GM23248 (cell line): ENCODE measurements at regions not wholly inside any gene's neighbourhood (a gene's known extent, or its start where the extent isn't known, plus 50 kb on each side); places are given as distances from the start of the nearest gene placed in this dataset.

Experiments
- DNase-seq: peaks from one replicate; pipeline ENCODE4 v3.0.0-alpha.2; 2015
- H2AFZ ChIP-seq: fragments of 200-600 bp; sonication (generic); 2 replicates; pipeline ENCODE4 v1.6.1; 2016; ENCODE audit warnings: antibody characterized with exemption
- H3F3A ChIP-seq: fragments of 200-600 bp; sonication (generic); 2 replicates; pipeline ENCODE4 v1.6.1; 2016; ENCODE audit warnings: mild to moderate bottlenecking, antibody characterized with exemption, mixed run types; ENCODE audit not compliant: insufficient read depth
- H3K27ac ChIP-seq: fragments of 200-600 bp; sonication (generic); 2 replicates; pipeline ENCODE4 v1.5.1; 2016; ENCODE audit warnings: mild to moderate bottlenecking
- H3K27me3 ChIP-seq: fragments of 200-600 bp; sonication (generic); replicated peaks from 2 replicates; pipeline ENCODE4 v1.6.1; 2016; ENCODE audit warnings: mild to moderate bottlenecking; ENCODE audit not compliant: insufficient read depth
- H3K36me3 ChIP-seq: fragments of 200-600 bp; sonication (generic); 2 replicates; pipeline ENCODE4 v1.6.1; 2016; ENCODE audit warnings: low read depth, mild to moderate bottlenecking
- H3K4me1 ChIP-seq: fragments of 200-600 bp; sonication (generic); 2 replicates; pipeline ENCODE4 v1.6.1; 2016; ENCODE audit warnings: mild to moderate bottlenecking; ENCODE audit not compliant: insufficient read depth
- H3K4me2 ChIP-seq: fragments of 200-600 bp; sonication (generic); one replicate; pipeline ENCODE4 v1.6.1; 2016; ENCODE audit warnings: mild to moderate bottlenecking; ENCODE audit not compliant: unreplicated experiment
- H3K4me3 ChIP-seq: fragments of 200-600 bp; sonication (generic); 2 replicates; pipeline ENCODE4 v1.5.1; 2016; ENCODE audit warnings: mild to moderate bottlenecking
- H3K79me2 ChIP-seq: fragments of 200-600 bp; sonication (generic); 2 replicates; pipeline ENCODE4 v1.6.1; 2016; ENCODE audit warnings: mild to moderate bottlenecking; ENCODE audit not compliant: insufficient read depth
- H3K9ac ChIP-seq: fragments of 200-600 bp; sonication (generic); 2 replicates; pipeline ENCODE4 v1.6.1; 2016; ENCODE audit warnings: mild to moderate bottlenecking
- H3K9me2 ChIP-seq: fragments of 200-600 bp; sonication (generic); 2 replicates; pipeline ENCODE4 v1.6.1; 2016; ENCODE audit warnings: mixed run types, mild to moderate bottlenecking, moderate library complexity; ENCODE audit not compliant: insufficient read depth
- H3K9me3 ChIP-seq: fragments of 200-600 bp; sonication (generic); one replicate; pipeline ENCODE4 v1.6.1; 2017; ENCODE audit warnings: low read depth
- H4K20me1 ChIP-seq: fragments of 200-600 bp; sonication (generic); 2 replicates; pipeline ENCODE4 v1.6.0; 2016; ENCODE audit not compliant: insufficient read depth
- EZH2 ChIP-seq: fragments of 200-600 bp; sonication (generic); IDR thresholded peaks from 2 replicates; pipeline ENCODE4 v1.6.1; 2018; ENCODE audit warnings: antibody characterized with exemption, mild to moderate bottlenecking; ENCODE audit not compliant: insufficient read depth, poor library complexity, severe bottlenecking
- EZH2phosphoT487 ChIP-seq: fragments of 200-600 bp; sonication (generic); IDR thresholded peaks from 2 replicates; pipeline ENCODE4 v1.6.1; 2018; ENCODE audit warnings: antibody characterized with exemption, moderate library complexity, mild to moderate bottlenecking, low read depth; ENCODE audit not compliant: insufficient read depth
- WGBS, 2 experiments: methylation state at CpG; one replicate each; pipeline ENCODE4 v1.1.6; 2015 to 2017; ENCODE audit warnings: low lambda C conversion rate in 2 of 2, low coverage in 1 of 2; ENCODE audit errors: missing lambda C conversion rate in 2 of 2; 5-methylcytosine and 5-hydroxymethylcytosine counted together
- in situ Hi-C: fragments of 300-500 bp; cut with MboI; formaldehyde crosslinking; loops from 2 replicates; pipeline ENCODE4 v1.15.0; 2020

DNA sequence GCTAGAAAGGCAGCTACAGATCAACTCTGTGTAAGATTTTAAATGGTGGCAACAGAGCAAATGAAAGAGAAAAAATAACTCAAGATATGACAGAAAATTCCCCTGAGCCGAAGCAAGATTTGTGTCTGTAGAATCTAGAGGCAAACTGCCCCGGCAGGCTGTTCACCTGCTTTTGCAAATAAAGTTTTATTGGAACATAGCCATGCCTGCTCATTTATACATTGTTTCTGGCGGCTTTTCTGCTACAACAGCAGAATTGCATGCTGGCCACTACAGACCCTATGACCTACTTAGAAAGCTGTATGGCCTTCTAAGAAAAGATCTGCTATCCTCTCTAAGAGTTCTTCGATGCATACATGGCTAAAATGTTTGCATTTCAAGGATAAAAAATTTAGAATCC, 119.5 kb downstream of the SALL1 start:
- TF ChIP-seq EZH2phosphoT487 (no peak), EZH2 (no peak)
- H4K20me1 ChIP-seq, result no peaks in the 10 kb centered on the region

DNA sequence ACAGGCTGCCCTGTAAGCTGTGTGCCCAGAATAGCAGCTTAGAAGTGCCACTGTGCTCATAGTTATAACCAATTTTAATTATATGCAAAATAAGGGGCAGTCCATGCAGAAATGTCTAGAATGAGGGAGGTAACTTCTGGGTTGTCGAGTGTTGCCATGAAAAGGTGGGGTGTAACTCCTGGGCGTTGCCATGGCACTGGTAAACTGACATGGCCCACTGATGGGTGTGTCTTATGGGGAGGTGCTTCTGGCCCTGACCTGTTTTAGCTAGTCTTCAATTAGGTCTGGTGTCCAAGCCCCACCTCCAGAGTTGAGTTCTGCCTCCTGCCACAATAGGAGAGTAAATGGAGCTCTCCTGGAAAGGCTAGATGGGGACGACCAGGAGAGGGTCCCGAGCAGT, 120.6 kb downstream of the SALL1 start:
- no peak overlapping the region for H3K27ac ChIP-seq
- H3K4me1 ChIP-seq, result no peaks in the 10 kb centered on the region
- no peaks in the 10 kb centered on the region for H3F3A ChIP-seq
- H2AFZ ChIP-seq, result no peak overlapping the region
- no peaks in the 10 kb centered on the region for H3K79me2 ChIP-seq
- H4K20me1 ChIP-seq, result no peaks in the 10 kb centered on the region
- H3K27me3 ChIP-seq, result no peaks in the 10 kb centered on the region; the same call in 1 of the 2 replicates
- H3K9ac ChIP-seq, result no peak overlapping the region
- in situ Hi-C loops, result no loop called here
- no peaks in the 10 kb centered on the region for H3K9me2 ChIP-seq
- H3K9me3 ChIP-seq, result no peaks in the 10 kb centered on the region
- H3K36me3 ChIP-seq, result no peaks in the 10 kb centered on the region
- no peak overlapping the region for H3K4me3 ChIP-seq
- 28 to 31% methylated on average over 4 of the region's 4 CpGs for WGBS, 2 experiments
- no peak overlapping the region for H3K4me2 ChIP-seq
- TF ChIP-seq EZH2phosphoT487, result no peak
- no peak for TF ChIP-seq EZH2
- no peak for DNase-seq

More for the DNA sequence above, 119.5 kb downstream of the SALL1 start:
- H3K79me2 ChIP-seq, result no peaks in the 10 kb centered on the region
- no peaks in the 10 kb centered on the region for H3K9me2 ChIP-seq
- H3K9me3 ChIP-seq, result no peaks in the 10 kb centered on the region
- WGBS, 2 experiments, result 42 to 60% methylated on average over 4 of the region's 4 CpGs
- H3K9ac ChIP-seq, result no peak overlapping the region
- H2AFZ ChIP-seq, result no peak overlapping the region
- no peaks in the 10 kb centered on the region for H3K36me3 ChIP-seq
- in situ Hi-C loops, result no loop called here
- H3K4me1 ChIP-seq, result no peaks in the 10 kb centered on the region
- H3F3A ChIP-seq, result no peaks in the 10 kb centered on the region
- no peaks in the 10 kb centered on the region; the same call in 1 of the 2 replicates for H3K27me3 ChIP-seq
- no peak for DNase-seq
- no peak overlapping the region for H3K4me3 ChIP-seq
- H3K4me2 ChIP-seq, result no peak overlapping the region
- no peak overlapping the region for H3K27ac ChIP-seq

DNA sequence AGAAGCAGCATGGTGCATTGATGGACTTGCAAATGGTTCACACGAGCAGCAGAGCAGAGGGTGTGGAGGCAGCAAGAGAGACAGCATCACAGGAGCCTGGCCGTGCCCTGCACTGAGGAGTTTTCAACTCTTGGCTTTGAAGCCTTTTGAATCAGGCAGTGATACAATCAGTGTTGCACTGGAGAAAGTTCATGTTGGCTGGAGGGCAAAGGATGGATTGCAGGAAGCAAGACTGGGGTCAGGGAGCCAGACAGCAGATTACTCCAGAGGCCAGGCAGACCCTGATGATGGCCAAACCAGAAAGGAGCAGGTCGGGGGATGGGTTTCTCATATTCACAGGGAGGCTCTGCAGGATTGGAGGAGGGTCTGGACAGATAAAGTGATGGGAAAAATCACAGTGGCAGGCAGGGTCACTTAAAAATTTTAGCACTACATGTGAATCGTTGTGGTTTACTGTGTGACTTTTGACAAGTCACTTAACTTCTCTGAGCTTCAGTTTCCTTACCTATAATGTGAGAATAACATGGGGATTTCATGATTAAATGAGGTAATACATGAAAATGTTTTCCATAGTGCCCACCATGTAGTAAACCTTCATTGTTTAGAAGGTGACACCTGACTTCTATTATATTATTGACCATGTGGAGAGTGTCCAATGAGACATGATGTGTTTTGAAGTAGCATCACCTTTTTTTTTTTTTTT, 125.3 kb downstream of the SALL1 start:
- in situ Hi-C loops, result no loop called here

GRCh38 chr16:51024703-51025102, 126.4 kb downstream of the SALL1 start:
- H3K36me3 ChIP-seq, result no peaks in the 10 kb centered on the region
- TF ChIP-seq EZH2phosphoT487 (no peak), EZH2 (no peak)
- no peak overlapping the region for H3K4me2 ChIP-seq
- H3K9me3 ChIP-seq, result no peaks in the 10 kb centered on the region
- H3K9ac ChIP-seq, result no peak overlapping the region
- 48 to 52% methylated on average over 6 of the region's 6 CpGs for WGBS, 2 experiments
- H3K9me2 ChIP-seq, result no peaks in the 10 kb centered on the region
- H2AFZ ChIP-seq, result no peak overlapping the region
- no peaks in the 10 kb centered on the region for H3K4me1 ChIP-seq
- no peak for DNase-seq
- no peak overlapping the region for H3K27ac ChIP-seq
- H3K27me3 ChIP-seq, result no peaks in the 10 kb centered on the region
- H3K79me2 ChIP-seq, result no peaks in the 10 kb centered on the region
- in situ Hi-C loops, result no loop called here
- no peaks in the 10 kb centered on the region for H3F3A ChIP-seq
- no peaks in the 10 kb centered on the region for H4K20me1 ChIP-seq
- H3K4me3 ChIP-seq, result no peak overlapping the region

More for the DNA sequence above, 125.3 kb downstream of the SALL1 start:
- Histone ChIP-seq H3K36me3 (no peaks in the 10 kb centered on the region), H3K4me1 (no peaks in the 10 kb centered on the region), H3K9me3 (no peaks in the 10 kb centered on the region), H3F3A (no peaks in the 10 kb centered on the region), H3K4me3 (no peak overlapping the region), H3K9ac (no peak overlapping the region), H4K20me1 (no peaks in the 10 kb centered on the region), H3K9me2 (no peaks in the 10 kb centered on the region), H2AFZ (no peak overlapping the region), H3K4me2 (no peak overlapping the region), H3K27me3 (no peaks in the 10 kb centered on the region), H3K79me2 (no peaks in the 10 kb centered on the region), H3K27ac (no peak overlapping the region)
- 22 to 27% methylated on average over 4 of the region's 4 CpGs for WGBS, 2 experiments
- TF ChIP-seq EZH2 (no peak), EZH2phosphoT487 (no peak)
- DNase-seq, result no peak

GRCh38 chr16:51022955-51023354, 128.1 kb downstream of the SALL1 start:
- H3K9me2 ChIP-seq, result no peaks in the 10 kb centered on the region
- H3K4me3 ChIP-seq, result no peak overlapping the region
- no peaks in the 10 kb centered on the region for H3K27me3 ChIP-seq
- WGBS, 2 experiments, result 61 to 67% methylated on average over 5 of the region's 5 CpGs
- H3F3A ChIP-seq, result no peaks in the 10 kb centered on the region
- H3K4me1 ChIP-seq, result no peaks in the 10 kb centered on the region
- no peaks in the 10 kb centered on the region for H3K79me2 ChIP-seq
- no peak for DNase-seq
- no peak overlapping the region for H3K27ac ChIP-seq
- in situ Hi-C loops, result no loop called here
- H2AFZ ChIP-seq, result no peak overlapping the region
- H3K9me3 ChIP-seq, result no peaks in the 10 kb centered on the region
- no peaks in the 10 kb centered on the region for H3K36me3 ChIP-seq
- no peak overlapping the region for H3K4me2 ChIP-seq
- H3K9ac ChIP-seq, result no peak overlapping the region
- no peaks in the 10 kb centered on the region for H4K20me1 ChIP-seq
- TF ChIP-seq EZH2phosphoT487 (no peak), EZH2 (no peak)
